ENCODE measurements at regions not wholly inside any gene's neighbourhood (a gene's known extent, or its start where the extent isn't known, plus 50 kb on each side); places are given as distances from the start of the nearest gene placed in this dataset.

- intact Hi-C loops (cut with micrococcal nuclease) = no loop called here
- Histone ChIP-seq H3K79me2 (ENCODE audit: control insufficient read depth, insufficient read depth, low read length) (no peaks in the 10 kb centered on the region), H4K20me1 (replicated peaks; ENCODE audit: control insufficient read depth, insufficient read depth, low read length) (no peaks in the 10 kb centered on the region), H2AFZ (ENCODE audit: low read depth, low read length) (no peak overlapping the region), H3K4me2 (ENCODE audit: insufficient read depth, low read length) (no peak overlapping the region), H3K27ac (ENCODE audit: extremely low read depth, low read depth, low read length) (no peak overlapping the region), H3K4me1 (replicated peaks in 1 of 2; ENCODE audit: control insufficient read depth in 2 of 2, insufficient read depth in 2 of 2, low read length in 2 of 2) (no peaks in the 10 kb centered on the region), H3K9ac (ENCODE audit: insufficient read depth in 1 of 2, low read depth in 2 of 2, low read length in 2 of 2) (no peak overlapping the region), H3K4me3 (no peak overlapping the region), H3K9me3 (replicated peaks; ENCODE audit: control insufficient read depth, insufficient read depth, low read depth, low read length) (no peaks in the 10 kb centered on the region), H3K9me1 (ENCODE audit: control insufficient read depth, insufficient read depth, low read length) (no peaks in the 10 kb centered on the region), H3K27me3 (ENCODE audit: control insufficient read depth in 2 of 2, insufficient read depth in 2 of 2, low read length in 2 of 2) (no peaks in the 10 kb centered on the region), H3K36me3 (ENCODE audit: control insufficient read depth, insufficient read depth, low read length) (no peaks in the 10 kb centered on the region)
- POLR2A ChIA-PET = no interaction called here
- no peak for DNase-seq (ENCODE audit: extremely low read depth in 1 of 4, low spot score in 3 of 4)
- no peak for ATAC-seq
- CTCF ChIA-PET (ENCODE audit: low intra/inter-chr PET ratio) = no interaction called here
- no peak for FAIRE-seq
- BruUV-seq (replicated peaks) = no TSS peak
- in situ Hi-C loops (cut with MboI) = no loop called here
- WGBS (ENCODE audit: insufficient coverage, low coverage, missing lambda C conversion rate) = 3% methylated on average over 8 of the region's 8 CpGs
- TF ChIP-seq THRB (CRISPR knock-in tag; conservative IDR thresholded peaks at IDR 0.05) = no peak
- no peak for TF ChIP-seq FOXK2 (conservative IDR thresholded peaks at IDR 0.05 in 1 of 2, IDR thresholded peaks at IDR 0.05 in 1 of 2; ENCODE audit: low read depth in 2 of 2)
- no peak for TF ChIP-seq KLF16 (IDR thresholded peaks at IDR 0.05)
- TF ChIP-seq SMARCC2 (IDR thresholded peaks at IDR 0.05; ENCODE audit: low read depth) = no peak
- TF ChIP-seq ZKSCAN1 (IDR thresholded peaks at IDR 0.05; ENCODE audit: low read depth, low read length) = no peak
- no peak for TF ChIP-seq SMC3 (conservative IDR thresholded peaks at IDR 0.05; ENCODE audit: insufficient read depth, low read depth, low read length)
- no peak for TF ChIP-seq ZNF407 (IDR thresholded peaks at IDR 0.05; ENCODE audit: low read depth)
- TF ChIP-seq ZNF444 (CRISPR knock-in tag; IDR thresholded peaks at IDR 0.05) = no peak
- TF ChIP-seq, protein P1, sequence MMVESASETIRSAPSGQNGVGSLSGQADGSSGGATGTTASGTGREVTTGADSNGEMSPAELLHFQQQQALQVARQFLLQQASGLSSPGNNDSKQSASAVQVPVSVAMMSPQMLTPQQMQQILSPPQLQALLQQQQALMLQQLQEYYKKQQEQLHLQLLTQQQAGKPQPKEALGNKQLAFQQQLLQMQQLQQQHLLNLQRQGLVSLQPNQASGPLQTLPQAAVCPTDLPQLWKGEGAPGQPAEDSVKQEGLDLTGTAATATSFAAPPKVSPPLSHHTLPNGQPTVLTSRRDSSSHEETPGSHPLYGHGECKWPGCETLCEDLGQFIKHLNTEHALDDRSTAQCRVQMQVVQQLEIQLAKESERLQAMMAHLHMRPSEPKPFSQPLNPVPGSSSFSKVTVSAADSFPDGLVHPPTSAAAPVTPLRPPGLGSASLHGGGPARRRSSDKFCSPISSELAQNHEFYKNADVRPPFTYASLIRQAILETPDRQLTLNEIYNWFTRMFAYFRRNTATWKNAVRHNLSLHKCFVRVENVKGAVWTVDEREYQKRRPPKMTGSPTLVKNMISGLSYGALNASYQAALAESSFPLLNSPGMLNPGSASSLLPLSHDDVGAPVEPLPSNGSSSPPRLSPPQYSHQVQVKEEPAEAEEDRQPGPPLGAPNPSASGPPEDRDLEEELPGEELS (CRISPR knock-in tag; IDR thresholded peaks at IDR 0.05; ENCODE audit: borderline replicate concordance) = no peak
- TF ChIP-seq PRMT5 (CRISPR knock-in tag; IDR thresholded peaks at IDR 0.05) = no peak
These were observed 229.2 kb downstream of the ALX1 start for GRCh38 chr12:85509081-85509856.

Measured in K562 (cell line).